ENCODE measurements at regions not wholly inside any gene's neighbourhood (a gene's known extent, or its start where the extent isn't known, plus 50 kb on each side); places are given as distances from the start of the nearest gene placed in this dataset.

- TF ChIP-seq RELA (CRISPR knock-in tag; IDR thresholded peaks at IDR 0.05; ENCODE audit: borderline replicate concordance) (no peak), FOXK1 (CRISPR knock-in tag; IDR thresholded peaks at IDR 0.05) (no peak), ZNF232 (CRISPR knock-in tag; IDR thresholded peaks at IDR 0.05) (no peak), GTF2I (CRISPR knock-in tag; conservative IDR thresholded peaks at IDR 0.05) (no peak), TCF7 (CRISPR knock-in tag; IDR thresholded peaks at IDR 0.05; ENCODE audit: low read depth) (no peak), ZNF396 (CRISPR knock-in tag; IDR thresholded peaks at IDR 0.05; ENCODE audit: borderline replicate concordance) (no peak), RORB (CRISPR knock-in tag; IDR thresholded peaks at IDR 0.05) (no peak), ZBTB21 (CRISPR knock-in tag; IDR thresholded peaks at IDR 0.05; ENCODE audit: borderline replicate concordance) (no peak), IRF2 (CRISPR knock-in tag; IDR thresholded peaks at IDR 0.05; ENCODE audit: borderline replicate concordance, low read depth) (no peak), CDX4 (CRISPR knock-in tag; IDR thresholded peaks at IDR 0.05; ENCODE audit: borderline replicate concordance) (no peak)
Observed at GRCh38 chr9:124183772-124184171, 74.0 kb upstream of the NEK6 start (continued).

- Mint-ChIP-seq H3K27ac (no peak overlapping the region), H3K9me3 (peaks cover 4% of the 10 kb centered on the region; the same call in 1 of the 2 replicates), H3K27me3 (ENCODE audit: low read depth) (no peaks in the 10 kb centered on the region), H3K36me3 (no peaks in the 10 kb centered on the region), H3K4me3 (no peak overlapping the region), H3K4me1 (peaks cover 5% of the 10 kb centered on the region)
- CTCF ChIA-PET, result interaction anchor here (0.9 kb wide), 1 partner anchor 59 kb away, joined by 3 read pairs; no protein-coding TSS in a partner anchor
- DNase-seq (ENCODE audit: low spot score), result no peak
- POLR2A ChIA-PET, result no interaction called here
- ATAC-seq, result no peak
- no peak for TF ChIP-seq ERG (CRISPR knock-in tag; IDR thresholded peaks at IDR 0.05)
- TF ChIP-seq IRF1 (CRISPR knock-in tag; IDR thresholded peaks at IDR 0.05), result no peak
- no peak for TF ChIP-seq ZNF232 (CRISPR knock-in tag; IDR thresholded peaks at IDR 0.05)
- TF ChIP-seq FOXP4 (CRISPR knock-in tag; IDR thresholded peaks at IDR 0.05), result no peak
- TF ChIP-seq AFF4 (CRISPR knock-in tag; IDR thresholded peaks at IDR 0.05; ENCODE audit: borderline replicate concordance), result no peak
- no peak for TF ChIP-seq STAT6 (CRISPR knock-in tag; conservative IDR thresholded peaks at IDR 0.05; ENCODE audit: low read depth)
- no peak for TF ChIP-seq ZNF138 (CRISPR knock-in tag; conservative IDR thresholded peaks at IDR 0.05)
- TF ChIP-seq MLX (CRISPR knock-in tag; IDR thresholded peaks at IDR 0.05), result no peak
- no peak for TF ChIP-seq HMGA2 (CRISPR knock-in tag; IDR thresholded peaks at IDR 0.05)
- no peak for TF ChIP-seq NR2C2 (CRISPR knock-in tag; IDR thresholded peaks at IDR 0.05)
- no peak for TF ChIP-seq PRRX2 (CRISPR knock-in tag; IDR thresholded peaks at IDR 0.05)
- TF ChIP-seq JUN (CRISPR knock-in tag; IDR thresholded peaks at IDR 0.05), result no peak
- no peak for TF ChIP-seq MYBL2 (CRISPR knock-in tag; IDR thresholded peaks at IDR 0.05)
- no peak for TF ChIP-seq EMX1 (CRISPR knock-in tag; IDR thresholded peaks at IDR 0.05)
- TF ChIP-seq OVOL2 (CRISPR knock-in tag; IDR thresholded peaks at IDR 0.05; ENCODE audit: borderline replicate concordance), result no peak
- no peak for TF ChIP-seq FOXP1 (CRISPR knock-in tag; IDR thresholded peaks at IDR 0.05; ENCODE audit: borderline replicate concordance)
- TF ChIP-seq SMAD3 (CRISPR knock-in tag; IDR thresholded peaks at IDR 0.05; ENCODE audit: borderline replicate concordance), result no peak
Observed at GRCh38 chr9:124185413-124185812, 72.3 kb upstream of the NEK6 start.
